ENCODE measurements at regions not wholly inside any gene's neighbourhood (a gene's known extent, or its start where the extent isn't known, plus 50 kb on each side); places are given as distances from the start of the nearest gene placed in this dataset.

DNA sequence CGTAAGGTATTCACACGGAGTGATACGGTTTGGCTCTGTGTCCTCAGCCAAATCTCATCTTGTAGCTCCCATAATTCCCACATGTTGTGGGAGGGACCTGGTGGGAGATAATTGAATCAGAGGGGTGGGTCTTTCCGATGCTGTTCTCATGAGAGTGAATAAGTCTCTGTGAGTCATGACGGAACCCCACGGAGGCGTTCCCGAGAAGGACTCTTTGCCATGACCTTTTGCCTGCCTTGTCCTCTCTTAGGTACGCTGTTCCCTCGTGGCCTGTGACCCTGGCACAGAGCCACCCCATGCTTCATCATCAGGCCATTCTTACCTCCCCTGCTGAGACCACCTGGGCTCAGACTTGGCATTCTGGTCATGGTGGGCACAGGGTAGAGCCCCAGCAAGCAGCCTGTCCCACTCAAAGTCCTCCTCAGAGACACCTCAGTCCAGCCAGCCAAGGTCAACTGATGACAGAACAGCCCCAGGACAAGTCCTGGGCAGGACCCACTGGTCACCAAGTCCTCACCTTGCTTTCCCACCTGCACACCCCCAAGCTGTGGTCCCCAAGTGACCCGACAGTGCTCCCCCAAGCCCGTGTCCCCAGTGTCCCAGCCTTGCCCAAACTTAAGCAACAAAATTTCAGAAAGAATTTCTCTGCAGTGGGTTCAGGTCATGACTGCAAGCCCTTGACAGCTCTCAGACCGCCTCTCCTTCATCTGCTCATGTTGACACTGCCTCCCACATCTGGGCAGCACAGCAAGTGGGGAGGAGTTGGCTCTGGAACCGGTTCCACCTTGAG is 158.4 kb downstream of the ACTL8 start:
- TF ChIP-seq PATZ1 (CRISPR knock-in tag; IDR thresholded peaks at IDR 0.05; ENCODE audit: borderline replicate concordance) (no peak), TCF4 (CRISPR knock-in tag; IDR thresholded peaks at IDR 0.05; ENCODE audit: borderline replicate concordance) (no peak), GLIS3 (CRISPR knock-in tag; IDR thresholded peaks at IDR 0.05) (no peak), ISL1 (CRISPR knock-in tag; IDR thresholded peaks at IDR 0.05) (no peak), CSDC2 (CRISPR knock-in tag; IDR thresholded peaks at IDR 0.05) (no peak), ZFP30 (CRISPR knock-in tag; IDR thresholded peaks at IDR 0.05) (no peak), ARNTL (CRISPR knock-in tag; IDR thresholded peaks at IDR 0.05; ENCODE audit: borderline replicate concordance, low read depth) (no peak), TOX (CRISPR knock-in tag; IDR thresholded peaks at IDR 0.05; ENCODE audit: borderline replicate concordance) (no peak), ZNF8 (CRISPR knock-in tag; IDR thresholded peaks at IDR 0.05) (no peak), ZNF565 (CRISPR knock-in tag; conservative IDR thresholded peaks at IDR 0.05; ENCODE audit: low read depth) (no peak), BACH2 (CRISPR knock-in tag; IDR thresholded peaks at IDR 0.05; ENCODE audit: borderline replicate concordance) (no peak), ZNF70 (CRISPR knock-in tag; IDR thresholded peaks at IDR 0.05) (no peak)
- TF ChIP-seq, protein P1, sequence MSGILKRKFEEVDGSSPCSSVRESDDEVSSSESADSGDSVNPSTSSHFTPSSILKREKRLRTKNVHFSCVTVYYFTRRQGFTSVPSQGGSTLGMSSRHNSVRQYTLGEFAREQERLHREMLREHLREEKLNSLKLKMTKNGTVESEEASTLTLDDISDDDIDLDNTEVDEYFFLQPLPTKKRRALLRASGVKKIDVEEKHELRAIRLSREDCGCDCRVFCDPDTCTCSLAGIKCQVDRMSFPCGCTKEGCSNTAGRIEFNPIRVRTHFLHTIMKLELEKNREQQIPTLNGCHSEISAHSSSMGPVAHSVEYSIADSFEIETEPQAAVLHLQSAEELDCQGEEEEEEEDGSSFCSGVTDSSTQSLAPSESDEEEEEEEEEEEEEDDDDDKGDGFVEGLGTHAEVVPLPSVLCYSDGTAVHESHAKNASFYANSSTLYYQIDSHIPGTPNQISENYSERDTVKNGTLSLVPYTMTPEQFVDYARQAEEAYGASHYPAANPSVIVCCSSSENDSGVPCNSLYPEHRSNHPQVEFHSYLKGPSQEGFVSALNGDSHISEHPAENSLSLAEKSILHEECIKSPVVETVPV (CRISPR knock-in tag; IDR thresholded peaks at IDR 0.05) = no peak
- TF ChIP-seq, protein P2, sequence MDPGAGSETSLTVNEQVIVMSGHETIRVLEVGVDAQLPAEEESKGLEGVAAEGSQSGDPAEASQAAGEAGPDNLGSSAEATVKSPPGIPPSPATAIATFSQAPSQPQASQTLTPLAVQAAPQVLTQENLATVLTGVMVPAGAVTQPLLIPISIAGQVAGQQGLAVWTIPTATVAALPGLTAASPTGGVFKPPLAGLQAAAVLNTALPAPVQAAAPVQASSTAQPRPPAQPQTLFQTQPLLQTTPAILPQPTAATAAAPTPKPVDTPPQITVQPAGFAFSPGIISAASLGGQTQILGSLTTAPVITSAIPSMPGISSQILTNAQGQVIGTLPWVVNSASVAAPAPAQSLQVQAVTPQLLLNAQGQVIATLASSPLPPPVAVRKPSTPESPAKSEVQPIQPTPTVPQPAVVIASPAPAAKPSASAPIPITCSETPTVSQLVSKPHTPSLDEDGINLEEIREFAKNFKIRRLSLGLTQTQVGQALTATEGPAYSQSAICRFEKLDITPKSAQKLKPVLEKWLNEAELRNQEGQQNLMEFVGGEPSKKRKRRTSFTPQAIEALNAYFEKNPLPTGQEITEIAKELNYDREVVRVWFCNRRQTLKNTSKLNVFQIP (CRISPR knock-in tag; IDR thresholded peaks at IDR 0.05; ENCODE audit: borderline replicate concordance, low read depth) = no peak
- TF ChIP-seq, protein P3, sequence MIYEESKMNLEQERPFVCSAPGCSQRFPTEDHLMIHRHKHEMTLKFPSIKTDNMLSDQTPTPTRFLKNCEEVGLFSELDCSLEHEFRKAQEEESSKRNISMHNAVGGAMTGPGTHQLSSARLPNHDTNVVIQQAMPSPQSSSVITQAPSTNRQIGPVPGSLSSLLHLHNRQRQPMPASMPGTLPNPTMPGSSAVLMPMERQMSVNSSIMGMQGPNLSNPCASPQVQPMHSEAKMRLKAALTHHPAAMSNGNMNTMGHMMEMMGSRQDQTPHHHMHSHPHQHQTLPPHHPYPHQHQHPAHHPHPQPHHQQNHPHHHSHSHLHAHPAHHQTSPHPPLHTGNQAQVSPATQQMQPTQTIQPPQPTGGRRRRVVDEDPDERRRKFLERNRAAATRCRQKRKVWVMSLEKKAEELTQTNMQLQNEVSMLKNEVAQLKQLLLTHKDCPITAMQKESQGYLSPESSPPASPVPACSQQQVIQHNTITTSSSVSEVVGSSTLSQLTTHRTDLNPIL (CRISPR knock-in tag; IDR thresholded peaks at IDR 0.05; ENCODE audit: low read depth) = no peak
- ATAC-seq = no peak

GRCh38 chr1:17914131-17914530 is 159.0 kb downstream of the ACTL8 start:
- no peak for ATAC-seq
- TF ChIP-seq PPARA (CRISPR knock-in tag; IDR thresholded peaks at IDR 0.05; ENCODE audit: borderline replicate concordance) = no peak
- TF ChIP-seq BACH2 (CRISPR knock-in tag; IDR thresholded peaks at IDR 0.05; ENCODE audit: borderline replicate concordance) = no peak
- TF ChIP-seq GLIS3 (CRISPR knock-in tag; IDR thresholded peaks at IDR 0.05) = no peak
- TF ChIP-seq, protein P2 (CRISPR knock-in tag; IDR thresholded peaks at IDR 0.05; ENCODE audit: borderline replicate concordance, low read depth) = no peak
- TF ChIP-seq ISL1 (CRISPR knock-in tag; IDR thresholded peaks at IDR 0.05) = no peak
- TF ChIP-seq ZC3H10 (CRISPR knock-in tag; IDR thresholded peaks at IDR 0.05) = no peak
- no peak for TF ChIP-seq TCF4 (CRISPR knock-in tag; IDR thresholded peaks at IDR 0.05; ENCODE audit: borderline replicate concordance)
- TF ChIP-seq, protein P4, sequence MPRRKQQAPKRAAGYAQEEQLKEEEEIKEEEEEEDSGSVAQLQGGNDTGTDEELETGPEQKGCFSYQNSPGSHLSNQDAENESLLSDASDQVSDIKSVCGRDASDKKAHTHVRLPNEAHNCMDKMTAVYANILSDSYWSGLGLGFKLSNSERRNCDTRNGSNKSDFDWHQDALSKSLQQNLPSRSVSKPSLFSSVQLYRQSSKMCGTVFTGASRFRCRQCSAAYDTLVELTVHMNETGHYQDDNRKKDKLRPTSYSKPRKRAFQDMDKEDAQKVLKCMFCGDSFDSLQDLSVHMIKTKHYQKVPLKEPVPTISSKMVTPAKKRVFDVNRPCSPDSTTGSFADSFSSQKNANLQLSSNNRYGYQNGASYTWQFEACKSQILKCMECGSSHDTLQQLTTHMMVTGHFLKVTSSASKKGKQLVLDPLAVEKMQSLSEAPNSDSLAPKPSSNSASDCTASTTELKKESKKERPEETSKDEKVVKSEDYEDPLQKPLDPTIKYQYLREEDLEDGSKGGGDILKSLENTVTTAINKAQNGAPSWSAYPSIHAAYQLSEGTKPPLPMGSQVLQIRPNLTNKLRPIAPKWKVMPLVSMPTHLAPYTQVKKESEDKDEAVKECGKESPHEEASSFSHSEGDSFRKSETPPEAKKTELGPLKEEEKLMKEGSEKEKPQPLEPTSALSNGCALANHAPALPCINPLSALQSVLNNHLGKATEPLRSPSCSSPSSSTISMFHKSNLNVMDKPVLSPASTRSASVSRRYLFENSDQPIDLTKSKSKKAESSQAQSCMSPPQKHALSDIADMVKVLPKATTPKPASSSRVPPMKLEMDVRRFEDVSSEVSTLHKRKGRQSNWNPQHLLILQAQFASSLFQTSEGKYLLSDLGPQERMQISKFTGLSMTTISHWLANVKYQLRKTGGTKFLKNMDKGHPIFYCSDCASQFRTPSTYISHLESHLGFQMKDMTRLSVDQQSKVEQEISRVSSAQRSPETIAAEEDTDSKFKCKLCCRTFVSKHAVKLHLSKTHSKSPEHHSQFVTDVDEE (CRISPR knock-in tag; IDR thresholded peaks at IDR 0.05) = no peak
- no peak for TF ChIP-seq ZFP30 (CRISPR knock-in tag; IDR thresholded peaks at IDR 0.05)
- TF ChIP-seq OSR1 (CRISPR knock-in tag; IDR thresholded peaks at IDR 0.05) = no peak
- TF ChIP-seq, protein P1 (CRISPR knock-in tag; IDR thresholded peaks at IDR 0.05) = no peak
- TF ChIP-seq SNAI2 (CRISPR knock-in tag; IDR thresholded peaks at IDR 0.05) = no peak
- no peak for TF ChIP-seq PATZ1 (CRISPR knock-in tag; IDR thresholded peaks at IDR 0.05; ENCODE audit: borderline replicate concordance)
- no peak for TF ChIP-seq ZFP3 (CRISPR knock-in tag; IDR thresholded peaks at IDR 0.05)
- TF ChIP-seq ESRRG (CRISPR knock-in tag; IDR thresholded peaks at IDR 0.05) = no peak
